Amniotic epithelial cell (primary cell): ENCODE measurements at regions not wholly inside any gene's neighbourhood (a gene's known extent, or its start where the extent isn't known, plus 50 kb on each side); places are given as distances from the start of the nearest gene placed in this dataset.
"Not testable (repeated sequence)": the region's sequence is repeated elsewhere in the genome, so short reads cannot be mapped to it uniquely, and the experiment has no call there.

Source experiments
- DNase-seq: peaks from one replicate; pipeline ENCODE4 v3.0.0-alpha.2; 2010; ENCODE audit warnings: low read depth

DNA sequence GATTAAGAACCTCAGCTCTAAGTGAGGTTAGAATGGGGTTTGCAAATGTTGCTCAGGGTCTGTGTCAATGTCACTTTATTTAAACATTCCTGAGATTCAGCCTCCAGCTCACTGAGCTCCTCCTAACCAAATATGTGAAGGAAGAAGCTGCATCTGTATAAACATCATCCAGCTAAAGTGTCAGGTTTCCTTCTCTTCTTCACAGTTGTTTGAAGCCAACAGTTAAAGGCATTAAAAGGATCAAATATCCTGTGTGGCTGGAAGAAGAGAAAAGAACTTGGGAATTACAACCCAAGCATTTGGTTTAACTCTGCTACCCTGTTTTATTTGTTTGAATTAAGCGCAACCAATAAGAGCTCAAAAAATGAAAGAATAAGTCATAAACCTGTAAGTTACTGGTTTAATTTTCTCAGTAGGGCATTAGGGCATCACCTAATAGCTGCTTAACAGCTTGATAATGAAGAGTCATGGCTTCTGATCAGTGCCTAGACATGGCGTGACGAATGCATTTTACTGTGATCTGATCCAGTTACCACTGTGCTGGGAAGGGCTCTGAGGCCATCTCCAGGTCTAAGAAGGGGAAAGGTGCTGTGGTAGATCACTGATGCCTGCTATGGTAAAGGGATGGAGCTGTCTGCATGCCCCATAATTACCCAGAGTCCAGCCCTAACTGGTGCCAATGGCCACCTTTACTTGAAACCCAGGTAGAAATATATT lies 165.7 kb upstream of the TSC22D2 start:
- no peak for DNase-seq

DNA sequence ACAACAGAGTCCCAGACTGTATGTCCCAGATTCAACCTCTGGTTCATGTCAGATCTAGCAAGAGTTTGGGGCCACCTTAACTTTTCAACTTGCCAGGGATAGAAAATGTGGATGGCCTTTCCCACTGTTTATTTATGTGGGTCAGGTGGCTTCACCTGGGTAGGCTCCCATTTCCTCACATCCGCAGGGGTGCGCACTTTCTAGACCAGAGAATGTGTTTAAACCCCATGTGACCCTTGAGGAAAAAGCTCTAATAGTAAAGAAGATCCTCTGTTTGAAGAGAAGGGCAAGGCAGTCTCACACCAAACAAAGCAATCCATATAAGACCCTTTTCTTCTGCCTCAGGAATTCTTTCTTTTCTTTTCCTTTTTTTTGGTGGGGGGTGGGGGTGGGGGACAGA lies 167.2 kb upstream of the TSC22D2 start:
- no peak for DNase-seq

DNA sequence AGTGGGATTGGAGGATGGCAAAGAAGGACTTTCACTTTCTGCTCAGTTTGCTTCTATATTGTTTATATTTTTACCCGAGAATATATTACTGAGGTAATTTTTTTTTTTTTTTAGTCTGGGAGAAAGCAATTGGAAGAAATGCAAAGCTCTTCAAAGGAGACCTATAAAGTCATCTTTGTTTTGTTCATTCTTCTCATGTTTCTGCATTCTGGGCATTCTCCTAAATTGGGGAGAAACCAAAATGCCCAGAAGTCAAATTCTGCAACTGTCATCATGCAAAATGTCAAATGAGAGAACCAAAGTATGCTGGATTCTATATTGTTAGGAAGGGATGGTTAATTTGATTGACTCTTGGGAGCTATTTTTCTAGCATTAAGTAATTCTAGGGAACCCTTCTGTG lies 168.3 kb upstream of the TSC22D2 start:
- no peak for DNase-seq

DNA sequence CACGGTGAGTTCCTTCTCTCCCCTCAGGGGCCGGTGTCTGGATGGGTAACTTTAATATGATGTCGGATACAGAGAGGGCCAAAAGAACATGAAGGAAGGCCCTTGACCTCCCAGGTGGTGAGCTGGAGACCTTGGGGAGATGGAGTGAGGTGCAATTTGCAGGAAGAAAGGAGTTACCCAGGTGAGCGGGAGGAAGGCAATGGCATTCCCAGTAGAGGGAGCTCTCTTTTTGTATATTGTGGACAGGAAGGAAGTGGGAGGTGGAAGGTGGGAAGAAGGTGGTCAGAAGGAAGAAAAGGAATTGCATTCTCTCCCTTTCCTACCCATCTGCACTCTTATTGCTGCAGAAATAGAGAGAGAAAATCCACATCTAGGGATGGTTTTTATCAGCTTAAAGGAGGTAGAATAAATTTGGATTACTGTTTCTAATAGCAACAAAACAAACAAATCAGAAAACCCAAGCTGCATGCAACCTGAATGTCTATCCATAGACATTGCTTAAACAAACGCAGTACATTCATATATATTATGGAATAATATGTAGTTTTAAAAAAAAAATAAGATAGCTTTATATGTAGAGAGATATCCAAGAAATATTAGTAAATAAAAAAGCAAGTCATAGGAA lies 169.0 kb upstream of the TSC22D2 start:
- DNase-seq: peak; percentile 25

DNA sequence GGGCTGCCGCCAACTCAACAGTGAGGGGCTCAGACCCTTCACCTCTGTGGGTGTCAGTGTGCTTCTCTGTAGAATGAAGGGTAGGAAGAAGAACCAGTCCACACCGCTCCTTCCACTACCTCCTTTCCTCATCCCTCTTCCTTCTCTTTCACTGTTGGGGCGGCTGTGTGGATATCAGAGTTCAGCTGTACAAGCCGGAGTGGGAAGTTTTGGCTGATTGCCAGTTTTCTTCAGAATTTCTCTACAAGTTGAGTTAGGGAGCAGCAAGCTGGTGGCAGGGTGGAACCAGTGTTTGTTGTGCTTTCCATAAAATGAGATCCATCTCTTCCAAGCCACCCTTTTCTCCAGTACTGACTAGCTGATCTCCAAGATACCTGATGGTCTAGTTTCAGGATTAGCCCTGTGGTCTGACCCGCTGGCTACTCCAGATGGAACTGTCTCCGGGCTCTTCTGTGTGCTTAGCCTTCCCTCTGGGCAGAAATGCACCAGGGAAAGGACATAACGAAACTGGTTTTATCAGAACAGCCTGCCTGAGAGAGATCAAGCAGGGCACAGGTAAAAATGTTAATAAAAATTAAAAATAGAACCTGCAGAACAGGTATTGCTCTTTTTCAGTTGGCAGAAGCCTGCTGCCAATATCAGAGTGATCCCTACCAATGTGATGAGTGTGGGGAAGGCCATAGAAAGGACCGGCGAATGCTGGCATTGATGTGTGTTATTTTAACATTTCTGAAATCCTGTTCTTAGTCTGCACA lies 169.9 kb upstream of the TSC22D2 start:
- DNase-seq: no peak

DNA sequence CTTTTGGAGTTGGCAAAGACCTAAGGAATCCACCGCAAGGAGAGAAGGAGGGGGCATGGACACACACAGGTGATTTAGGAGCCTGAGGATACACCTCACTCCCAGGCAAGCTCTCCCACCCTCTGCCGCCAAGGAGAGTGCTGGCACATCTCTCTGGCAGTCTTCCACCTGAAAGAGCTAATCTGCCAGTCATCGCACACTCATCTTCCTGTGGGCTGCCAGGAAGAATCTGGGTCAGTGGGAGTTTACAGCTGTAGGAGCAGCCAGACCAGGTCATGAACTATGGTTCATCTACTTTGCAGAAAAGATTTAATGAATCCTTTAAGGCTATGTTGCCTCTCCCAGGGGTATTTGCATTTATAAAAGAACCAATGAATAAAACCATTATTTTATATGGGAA lies 170.6 kb upstream of the TSC22D2 start:
- DNase-seq: peak; percentile 97

DNA sequence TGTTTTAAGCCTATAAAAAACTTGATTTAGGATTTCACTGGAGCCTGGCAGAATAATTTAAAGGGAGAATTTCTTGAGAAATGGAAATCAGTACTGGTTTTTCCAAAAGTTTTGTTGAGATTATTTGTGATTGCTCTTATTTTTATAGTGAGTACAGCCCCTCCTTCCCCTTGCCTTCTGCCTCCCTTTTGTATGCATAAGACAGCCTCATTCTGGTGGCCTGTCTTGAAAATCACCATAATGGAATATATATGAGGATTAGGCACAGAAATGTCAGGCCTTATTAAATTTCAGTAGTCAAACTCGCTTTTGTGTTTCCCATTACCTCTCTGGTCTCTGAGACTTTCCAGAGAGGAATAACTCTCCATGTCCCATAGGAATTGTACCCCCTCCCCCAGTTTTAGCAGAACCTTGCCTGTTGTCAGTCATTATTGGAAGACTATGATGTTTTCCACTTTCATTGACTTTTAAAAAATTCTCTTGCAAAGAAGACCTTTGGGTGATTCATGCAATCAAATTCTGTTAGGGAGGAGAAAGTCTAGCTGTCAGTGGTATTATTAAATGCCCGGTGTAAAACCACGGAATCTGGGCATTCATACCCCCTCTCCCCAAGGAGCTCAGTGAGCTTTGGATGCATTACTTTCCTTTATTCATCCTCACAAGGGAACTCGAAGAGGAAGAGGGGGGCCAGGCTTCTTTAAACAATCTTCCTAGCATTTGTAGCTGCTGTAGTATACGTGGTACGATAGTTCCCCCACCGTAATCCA lies 171.6 kb upstream of the TSC22D2 start:
- DNase-seq: peak; percentile 91

DNA sequence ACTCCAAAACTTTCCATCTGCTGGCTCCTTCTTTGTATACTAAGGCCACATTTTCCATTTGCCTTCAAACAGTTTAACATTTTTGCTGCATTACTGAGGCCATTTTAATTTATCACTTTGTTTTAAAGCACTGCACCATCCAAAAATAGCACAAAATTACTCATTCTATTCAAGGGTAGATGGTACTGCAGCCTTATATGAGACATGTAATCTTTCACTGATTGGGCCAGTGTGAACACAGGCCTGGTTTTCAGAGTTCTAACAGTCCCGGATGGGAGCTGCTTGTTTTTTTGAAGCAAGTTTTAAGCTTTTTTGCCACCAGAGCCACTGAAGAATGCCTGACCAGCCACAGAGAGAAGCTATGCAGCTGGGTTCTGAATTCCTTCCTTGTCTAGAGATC lies 172.3 kb upstream of the TSC22D2 start:
- peak; percentile 90 for DNase-seq

DNA sequence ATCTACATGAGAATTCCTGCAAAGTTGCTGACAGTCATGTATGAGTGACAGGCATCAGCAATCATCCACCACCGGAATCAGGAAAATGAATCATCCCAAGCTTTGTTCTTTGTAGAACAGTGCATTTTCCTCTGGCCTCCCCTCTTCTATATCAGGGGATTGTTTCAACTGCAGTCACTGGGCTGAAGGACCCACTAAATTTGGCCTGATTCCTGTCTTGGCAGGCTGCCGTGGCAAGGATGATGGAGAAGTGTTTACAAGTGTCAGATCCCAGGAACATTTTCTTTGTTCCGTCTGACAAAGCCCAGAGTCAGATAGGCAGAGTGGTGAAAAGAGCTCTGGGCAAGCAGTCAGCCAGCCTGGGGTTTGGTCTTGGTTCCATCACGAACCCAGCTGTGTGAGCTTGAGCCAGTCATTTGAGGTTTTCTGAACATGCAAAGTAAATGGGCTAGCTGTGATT lies 175.1 kb upstream of the TSC22D2 start:
- DNase-seq: peak; percentile 76

DNA sequence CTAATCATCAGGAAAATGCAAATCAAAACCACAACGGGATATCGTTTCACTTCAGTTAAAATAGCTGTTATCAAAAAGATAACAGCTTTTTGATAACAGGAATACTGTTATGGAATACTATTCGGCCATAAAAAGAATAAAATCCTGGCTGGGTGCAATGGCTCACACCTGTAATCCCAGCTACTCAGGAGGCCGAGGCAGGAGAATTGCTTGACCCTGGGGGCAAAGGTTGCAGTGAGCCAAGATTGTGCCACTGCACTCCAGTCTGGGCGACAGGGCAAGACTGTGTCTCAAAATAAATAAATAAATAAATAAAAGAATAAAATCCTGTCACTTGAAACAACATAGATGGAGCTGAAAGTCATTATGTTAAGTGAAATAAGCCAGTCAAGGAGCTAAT lies 178.1 kb upstream of the TSC22D2 start:
- no peak for DNase-seq

DNA sequence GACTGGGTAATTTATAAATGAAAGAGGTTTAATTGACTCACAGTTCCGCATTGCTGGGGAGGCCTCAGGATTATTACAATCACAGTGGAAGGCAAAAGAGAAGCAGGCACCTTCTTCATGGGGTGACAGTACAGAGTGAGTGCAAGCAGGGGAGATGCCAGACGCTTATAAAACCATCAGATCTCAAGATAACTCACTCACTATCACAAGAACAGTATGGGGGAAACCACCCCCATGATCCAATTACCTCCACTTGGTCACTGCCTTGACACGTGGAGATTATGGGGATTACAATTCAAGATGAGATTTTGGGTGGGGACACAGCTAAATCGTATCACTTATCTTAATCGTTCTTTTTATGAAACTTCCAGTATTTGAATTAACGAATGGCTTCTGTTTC lies 179.5 kb upstream of the TSC22D2 start:
- not testable (repeated sequence) for DNase-seq

DNA sequence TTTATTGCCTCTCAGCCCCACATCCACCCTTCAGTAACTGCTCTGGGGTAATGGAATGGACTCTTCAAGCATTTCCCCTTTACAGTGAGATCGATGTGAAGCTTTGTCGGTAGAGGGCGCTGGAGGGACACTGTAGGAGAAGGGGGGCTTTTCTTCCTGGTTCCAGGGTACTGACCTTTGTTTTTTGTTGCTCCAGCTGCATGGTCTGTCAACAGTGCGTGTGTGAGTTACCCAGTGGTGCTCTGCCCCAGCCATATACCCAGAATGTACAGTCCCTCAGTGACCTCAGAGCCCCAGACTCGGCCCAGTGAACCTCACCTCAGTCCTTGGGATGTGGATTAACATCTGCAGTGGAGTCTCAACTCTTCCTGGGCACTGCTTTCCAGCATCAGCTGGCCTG lies 180.3 kb upstream of the TSC22D2 start:
- peak; percentile 61 for DNase-seq

DNA sequence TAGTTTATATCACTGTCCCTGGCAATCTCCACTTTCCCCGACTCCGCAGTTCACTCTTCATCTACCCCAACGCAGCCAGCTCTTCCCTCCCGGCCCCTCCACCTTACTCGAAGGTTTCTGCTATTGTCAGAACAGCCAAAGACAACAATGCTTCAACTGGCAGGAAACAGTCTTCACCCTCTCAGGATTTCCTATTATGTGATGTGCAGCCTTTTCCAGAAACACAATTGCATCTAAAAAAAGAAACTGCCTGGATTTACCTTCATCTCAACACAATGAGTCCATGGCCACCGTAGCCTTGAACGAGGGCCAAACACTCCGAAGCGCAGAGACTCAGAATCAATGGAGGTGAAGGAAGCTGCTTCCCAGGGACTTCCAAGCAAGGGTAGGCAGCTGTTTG lies 182.1 kb upstream of the TSC22D2 start:
- no peak for DNase-seq

DNA sequence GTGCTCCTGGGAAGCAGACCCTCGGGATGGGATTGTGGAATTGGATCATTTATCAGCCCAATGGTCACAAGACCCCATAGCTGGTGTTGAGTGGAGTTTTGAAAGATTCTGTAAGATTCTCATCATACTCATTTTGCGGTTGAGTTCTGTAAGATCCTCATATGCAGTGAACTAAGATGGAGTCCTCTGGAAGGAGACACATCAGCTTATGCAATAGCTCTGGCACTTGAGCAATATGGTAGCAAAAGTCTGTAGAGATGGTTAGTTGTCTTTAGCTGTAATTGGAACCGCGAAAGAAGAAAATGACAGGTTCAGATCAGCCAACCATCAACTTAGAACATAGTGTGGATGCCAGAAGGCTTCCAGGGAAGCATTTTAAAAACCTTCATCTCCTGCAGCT lies 184.5 kb upstream of the TSC22D2 start:
- no peak for DNase-seq

DNA sequence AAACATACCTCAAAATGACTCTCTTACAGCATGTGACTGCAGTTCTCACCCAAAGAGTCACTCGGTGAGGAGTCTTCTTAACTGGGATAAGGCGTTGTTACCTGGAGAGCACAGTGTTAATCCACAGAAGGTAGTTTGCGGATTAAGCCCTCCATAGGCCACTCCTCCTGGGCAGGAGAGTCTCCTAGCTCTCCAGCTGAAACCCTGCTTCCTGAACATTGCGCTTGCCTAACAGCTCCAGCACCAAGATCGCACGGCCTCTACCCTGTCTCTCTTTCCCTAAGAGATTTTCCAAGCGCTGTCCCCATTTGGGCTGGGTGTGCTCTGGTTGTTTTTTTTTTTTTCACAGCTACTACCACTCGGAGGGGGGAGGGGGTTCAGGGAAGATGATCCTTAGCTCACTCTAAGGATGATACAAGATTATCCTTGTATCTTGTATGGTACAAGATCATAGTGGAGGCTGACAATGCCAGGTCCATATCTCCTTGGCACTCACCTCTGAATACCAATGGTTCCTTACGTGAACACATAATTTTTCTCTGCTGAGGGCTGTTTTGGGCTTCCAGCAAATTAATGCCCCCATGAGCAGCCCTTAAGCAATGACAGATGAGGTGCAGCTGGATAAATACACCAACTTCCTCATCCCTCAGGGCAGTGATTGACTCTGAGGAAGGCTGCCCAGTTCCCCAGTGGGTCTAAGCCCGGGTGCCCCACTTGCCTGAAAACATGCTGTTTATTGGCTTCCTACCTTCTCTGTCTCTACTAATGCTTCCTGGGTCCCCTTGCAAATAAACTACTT lies 185.2 kb upstream of the TSC22D2 start:
- DNase-seq: no peak

DNA sequence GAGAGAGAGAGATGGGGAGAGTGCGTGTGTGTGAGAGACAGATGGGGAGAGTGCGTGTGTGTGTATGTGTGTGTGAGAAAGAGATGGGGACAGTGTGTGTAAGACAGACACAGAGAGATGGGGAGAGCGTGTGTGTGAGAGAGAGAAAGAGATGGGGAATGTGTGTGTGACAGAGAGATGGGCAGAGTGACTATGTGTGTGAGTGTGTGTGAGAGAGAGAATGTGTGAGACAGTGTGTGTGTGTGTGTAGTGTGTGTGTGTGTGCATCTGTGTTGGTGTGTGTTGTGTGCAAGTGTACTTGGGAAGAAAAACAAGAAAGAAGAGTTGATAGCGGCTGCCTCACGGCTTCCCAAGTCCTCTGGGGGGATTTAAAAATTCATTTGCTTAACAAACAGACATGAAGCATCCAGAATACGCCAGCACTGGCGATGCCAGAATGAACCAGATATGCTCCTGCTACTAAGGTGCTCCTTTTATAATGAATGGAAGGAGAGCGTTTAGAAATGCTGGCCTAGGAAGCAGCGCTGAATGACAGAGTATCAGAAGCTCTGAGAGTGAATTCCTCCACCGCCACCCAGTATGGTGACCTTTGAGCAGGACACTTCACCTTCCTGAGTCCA lies 186.1 kb upstream of the TSC22D2 start:
- no peak for DNase-seq

DNA sequence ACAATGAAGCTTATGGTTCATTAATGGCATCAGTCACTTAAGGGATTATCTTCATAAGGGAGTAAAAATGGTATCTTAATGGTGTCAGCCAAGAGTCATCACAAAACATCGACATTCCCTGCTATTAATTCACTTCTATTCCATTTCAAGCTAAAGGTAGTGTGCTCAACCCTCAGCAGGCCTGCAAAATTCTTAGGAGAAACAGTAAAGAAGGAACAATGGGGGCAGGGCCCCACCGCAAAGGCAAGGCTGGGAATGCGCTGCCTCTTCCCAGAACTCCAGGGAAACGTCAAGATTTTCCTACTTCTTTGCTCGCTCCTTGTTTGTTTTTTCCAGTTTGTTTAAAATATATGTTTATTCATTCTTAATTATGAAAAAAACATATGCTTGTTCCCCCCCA lies 187.3 kb upstream of the TSC22D2 start:
- no peak for DNase-seq

DNA sequence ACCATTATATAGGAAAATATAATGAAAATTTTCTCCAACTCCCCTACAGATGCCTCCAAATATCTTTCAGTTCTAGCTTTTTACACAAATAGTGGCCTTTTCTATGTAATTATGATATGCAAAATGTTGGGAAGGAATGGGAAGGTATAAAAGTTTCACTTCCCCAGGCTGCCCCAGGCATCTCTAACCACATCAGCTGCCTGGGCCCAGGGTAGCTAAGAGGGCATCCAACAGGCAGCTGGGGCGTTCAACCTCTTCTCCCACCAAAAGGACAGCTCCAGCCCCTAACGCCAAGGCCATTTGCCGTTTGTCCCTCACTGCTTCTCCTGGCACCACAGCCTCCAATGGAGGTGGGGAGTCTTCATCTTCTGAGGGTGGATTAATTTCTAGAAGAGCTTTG lies 188.1 kb upstream of the TSC22D2 start:
- DNase-seq: no peak

DNA sequence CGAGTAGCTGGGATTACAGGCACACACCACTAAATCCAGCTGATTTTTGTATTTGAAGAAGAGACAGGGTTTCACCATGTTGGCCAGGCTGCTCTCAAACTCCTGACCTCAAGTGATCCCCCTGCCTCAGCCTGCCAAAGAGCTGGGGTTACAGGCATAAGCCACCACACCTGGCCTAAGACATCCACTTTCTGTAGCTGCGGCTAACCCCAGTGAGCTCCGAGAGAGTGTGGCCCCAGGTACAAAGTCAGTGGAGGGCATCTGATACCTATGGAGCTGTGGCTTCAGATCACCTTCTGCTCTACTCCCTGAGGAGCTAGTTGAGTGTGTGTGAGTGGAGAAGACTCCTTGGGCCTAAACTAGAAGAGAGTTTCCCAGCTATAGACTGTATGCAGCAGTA lies 189.3 kb upstream of the TSC22D2 start:
- no peak for DNase-seq

DNA sequence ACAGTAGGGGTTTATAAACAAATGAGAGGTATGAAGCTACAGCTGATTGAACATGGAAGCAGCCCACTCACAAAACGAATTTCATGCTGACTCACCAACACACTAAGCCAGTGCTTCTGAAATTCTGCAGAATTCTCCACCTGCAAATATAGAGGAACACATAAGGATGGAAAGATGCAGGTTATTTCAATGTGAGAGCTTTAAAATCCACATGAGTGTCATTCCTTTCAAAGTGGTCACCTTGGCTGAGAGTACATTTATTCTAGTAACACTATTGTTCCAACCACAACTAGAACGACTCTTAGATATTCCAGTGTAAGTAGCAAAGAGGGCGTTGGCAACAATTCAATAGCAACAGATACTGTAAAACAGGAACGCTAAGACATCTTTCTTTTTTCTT lies 189.9 kb upstream of the TSC22D2 start:
- no peak for DNase-seq

DNA sequence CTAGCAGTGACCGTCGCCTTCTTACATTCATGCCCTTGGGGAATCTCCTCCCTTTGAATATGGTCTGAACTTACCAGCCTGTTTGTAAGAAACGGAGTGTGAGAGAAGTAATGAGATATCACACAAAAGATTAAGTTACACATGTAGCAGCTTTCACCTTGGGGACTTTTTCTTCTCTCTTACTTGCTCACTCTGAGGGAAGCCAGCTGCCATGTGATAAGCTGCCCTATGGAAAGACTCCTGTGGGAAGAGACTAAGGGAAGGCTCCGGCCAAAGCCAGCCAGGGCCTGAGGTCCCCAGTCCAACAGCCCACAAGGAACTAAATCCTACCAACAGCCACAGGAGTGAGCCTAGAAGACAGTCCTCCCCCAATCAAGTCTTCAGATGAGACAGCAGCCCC lies 190.4 kb upstream of the TSC22D2 start:
- no peak for DNase-seq
